Fibroblast of lung (primary cell): ENCODE measurements at regions not wholly inside any gene's neighbourhood (a gene's known extent, or its start where the extent isn't known, plus 50 kb on each side); places are given as distances from the start of the nearest gene placed in this dataset.
A peak's percentile ranks its signal among the peaks of the same experiment; 100 is the strongest.
"Not testable (repeated sequence)": the region's sequence is repeated elsewhere in the genome, so short reads cannot be mapped to it uniquely, and the experiment has no call there.

Experiments
- DNase-seq, 2 donors: peaks; one replicate each; pipeline versions ENCODE4 v3.0.0 to v3.0.0-alpha.2; 2010; ENCODE audit warnings: low read depth in 2 of 2
- H2AFZ ChIP-seq: 2 replicates; pipeline ENCODE4 v1.5.1; 2012; ENCODE audit warnings: low read length, control low read depth, inconsistent platforms
- H3K27ac ChIP-seq: 2 replicates; pipeline ENCODE4 v1.5.1; 2011; ENCODE audit warnings: low read length, control low read depth; ENCODE audit not compliant: insufficient read depth
- H3K27me3 ChIP-seq: 2 replicates; pipeline ENCODE4 v1.5.1; 2011; ENCODE audit warnings: mild to moderate bottlenecking, low read length; ENCODE audit not compliant: control insufficient read depth, insufficient read depth
- H3K36me3 ChIP-seq: 2 replicates; pipeline ENCODE4 v1.5.1; 2011; ENCODE audit warnings: low read length; ENCODE audit not compliant: control insufficient read depth, insufficient read depth
- H3K4me1 ChIP-seq: 2 replicates; pipeline ENCODE4 v1.5.1; 2011; ENCODE audit warnings: low read length; ENCODE audit not compliant: control insufficient read depth, insufficient read depth; ENCODE audit errors: extremely low read depth
- H3K4me2 ChIP-seq: 2 replicates; pipeline ENCODE4 v1.5.1; 2011; ENCODE audit warnings: low read length, control low read depth; ENCODE audit not compliant: insufficient read depth; ENCODE audit errors: extremely low read depth
- H3K4me3 ChIP-seq, 4 experiments: fragments of 200-600 bp in 1 of 4; sonication (generic) in 1 of 4; replicated peaks in 1 of 4; 2 replicates each; pipeline ENCODE4 v1.5.1; 2011 to 2016; ENCODE audit warnings: low read length in 4 of 4, low read depth in 3 of 4, mild to moderate bottlenecking in 3 of 4, control low read depth in 2 of 4, inconsistent platforms in 1 of 4, mixed read lengths in 1 of 4; ENCODE audit not compliant: insufficient read depth in 1 of 4; ENCODE audit errors: control extremely low read depth in 1 of 4
- H3K79me2 ChIP-seq: 2 replicates; pipeline ENCODE4 v1.5.1; 2012; ENCODE audit warnings: mild to moderate bottlenecking, low read length, inconsistent platforms; ENCODE audit not compliant: control insufficient read depth, insufficient read depth
- H3K9ac ChIP-seq: 2 replicates; pipeline ENCODE4 v1.5.1; 2011; ENCODE audit warnings: mild to moderate bottlenecking, low read length, control low read depth; ENCODE audit not compliant: insufficient read depth
- H3K9me3 ChIP-seq: 2 replicates; pipeline ENCODE4 v1.5.1; 2012; ENCODE audit warnings: low read depth, low read length; ENCODE audit not compliant: control insufficient read depth, insufficient read depth
- H4K20me1 ChIP-seq: 2 replicates; pipeline ENCODE4 v1.5.1; 2011; ENCODE audit warnings: low read length; ENCODE audit not compliant: control insufficient read depth, insufficient read depth; ENCODE audit errors: extremely low read depth
- EZH2 ChIP-seq: IDR thresholded peaks from 2 replicates; pipeline ENCODE4 v1.5.1; 2012; ENCODE audit warnings: low read length, control low read depth, mild to moderate bottlenecking; ENCODE audit errors: missing control alignments
- TF ChIP-seq, protein P1 (sequence below), 2 donors: IDR thresholded peaks in 1 of 2; conservative IDR thresholded peaks in 1 of 2; 1 replicate in 1 of 2; 2 replicates in 1 of 2; pipeline ENCODE4 v1.5.1; 2011 to 2012; ENCODE audit warnings: low read length in 2 of 2, control low read depth in 1 of 2, inconsistent platforms in 1 of 2, low read depth in 1 of 2, mild to moderate bottlenecking in 1 of 2

DNA sequence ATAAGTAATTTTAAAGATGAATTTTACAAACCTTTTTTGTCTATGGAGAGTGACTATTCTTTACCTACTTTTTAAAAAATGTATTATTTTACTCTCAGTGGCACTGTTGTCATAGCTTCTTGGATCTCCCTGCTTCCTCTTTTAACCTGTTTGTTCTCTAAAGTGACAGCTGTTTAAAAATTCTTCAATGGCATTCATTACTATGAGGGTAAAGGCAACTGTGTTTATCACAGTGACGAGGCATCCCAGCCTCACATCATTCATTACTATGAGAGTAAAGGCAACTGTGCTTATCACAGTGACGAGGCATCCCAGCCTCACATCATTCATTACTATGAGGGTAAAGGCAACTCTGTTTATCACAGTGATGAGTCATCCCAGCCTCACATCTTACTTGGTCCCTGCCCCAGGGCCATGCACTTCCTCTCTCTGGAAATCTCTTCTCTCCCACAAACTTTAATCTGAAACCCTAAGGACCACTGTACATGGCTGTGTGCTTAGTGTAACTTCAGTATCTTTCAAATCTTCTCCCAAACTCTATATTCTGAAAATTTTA is 101.7 kb upstream of the ZNF717 start:
- TF ChIP-seq, protein P1, sequence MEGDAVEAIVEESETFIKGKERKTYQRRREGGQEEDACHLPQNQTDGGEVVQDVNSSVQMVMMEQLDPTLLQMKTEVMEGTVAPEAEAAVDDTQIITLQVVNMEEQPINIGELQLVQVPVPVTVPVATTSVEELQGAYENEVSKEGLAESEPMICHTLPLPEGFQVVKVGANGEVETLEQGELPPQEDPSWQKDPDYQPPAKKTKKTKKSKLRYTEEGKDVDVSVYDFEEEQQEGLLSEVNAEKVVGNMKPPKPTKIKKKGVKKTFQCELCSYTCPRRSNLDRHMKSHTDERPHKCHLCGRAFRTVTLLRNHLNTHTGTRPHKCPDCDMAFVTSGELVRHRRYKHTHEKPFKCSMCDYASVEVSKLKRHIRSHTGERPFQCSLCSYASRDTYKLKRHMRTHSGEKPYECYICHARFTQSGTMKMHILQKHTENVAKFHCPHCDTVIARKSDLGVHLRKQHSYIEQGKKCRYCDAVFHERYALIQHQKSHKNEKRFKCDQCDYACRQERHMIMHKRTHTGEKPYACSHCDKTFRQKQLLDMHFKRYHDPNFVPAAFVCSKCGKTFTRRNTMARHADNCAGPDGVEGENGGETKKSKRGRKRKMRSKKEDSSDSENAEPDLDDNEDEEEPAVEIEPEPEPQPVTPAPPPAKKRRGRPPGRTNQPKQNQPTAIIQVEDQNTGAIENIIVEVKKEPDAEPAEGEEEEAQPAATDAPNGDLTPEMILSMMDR (conservative IDR thresholded peaks at IDR 0.05 in 1 of 2, IDR thresholded peaks at IDR 0.05 in 1 of 2; ENCODE audit: low read depth in 1 of 2, low read length in 2 of 2): no peak
- TF ChIP-seq EZH2: no peak
- H3K4me1 ChIP-seq: no peaks in the 10 kb centered on the region
- H3K9ac ChIP-seq: no peak overlapping the region
- no peaks in the 10 kb centered on the region for H3K79me2 ChIP-seq
- no peaks in the 10 kb centered on the region for H3K9me3 ChIP-seq
- H3K4me3 ChIP-seq: no peak overlapping the region
- no peak overlapping the region for H3K4me2 ChIP-seq
- no peak overlapping the region for H3K27ac ChIP-seq
- H3K36me3 ChIP-seq: no peaks in the 10 kb centered on the region
- H3K27me3 ChIP-seq: no peaks in the 10 kb centered on the region
- H4K20me1 ChIP-seq: no peaks in the 10 kb centered on the region
- DNase-seq: no peak
- no peak overlapping the region for H2AFZ ChIP-seq

DNA sequence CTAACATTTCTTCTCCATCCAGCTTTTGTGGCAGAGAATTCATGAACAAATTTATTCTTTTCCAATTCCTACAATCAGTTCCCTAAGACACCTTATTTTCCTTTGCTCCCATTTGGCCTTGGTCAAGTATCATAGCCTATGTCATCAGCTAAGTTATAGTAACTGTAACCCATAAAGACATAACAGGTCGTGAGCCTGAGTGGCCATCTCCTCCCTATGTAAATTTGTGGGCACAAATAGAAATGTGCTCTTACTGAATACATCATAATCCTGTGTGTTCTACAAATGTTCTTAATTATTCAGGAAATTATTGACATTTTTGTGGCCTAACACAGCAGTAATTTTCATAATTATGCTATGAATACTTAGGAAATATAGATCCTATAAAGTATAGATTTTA is 108.9 kb upstream of the ZNF717 start:
- no peak for DNase-seq
- H3K4me2 ChIP-seq: no peak overlapping the region
- TF ChIP-seq, protein P1 (conservative IDR thresholded peaks at IDR 0.05 in 1 of 2, IDR thresholded peaks at IDR 0.05 in 1 of 2; ENCODE audit: low read depth in 1 of 2, low read length in 2 of 2): no peak
- TF ChIP-seq EZH2: no peak
- H2AFZ ChIP-seq: no peak overlapping the region
- H3K9ac ChIP-seq: no peak overlapping the region
- H3K9me3 ChIP-seq: no peaks in the 10 kb centered on the region
- no peaks in the 10 kb centered on the region for H3K79me2 ChIP-seq
- H4K20me1 ChIP-seq: no peaks in the 10 kb centered on the region
- H3K27ac ChIP-seq: no peak overlapping the region
- no peaks in the 10 kb centered on the region for H3K36me3 ChIP-seq
- H3K4me1 ChIP-seq: no peaks in the 10 kb centered on the region
- H3K4me3 ChIP-seq: no peak overlapping the region
- no peaks in the 10 kb centered on the region for H3K27me3 ChIP-seq

DNA sequence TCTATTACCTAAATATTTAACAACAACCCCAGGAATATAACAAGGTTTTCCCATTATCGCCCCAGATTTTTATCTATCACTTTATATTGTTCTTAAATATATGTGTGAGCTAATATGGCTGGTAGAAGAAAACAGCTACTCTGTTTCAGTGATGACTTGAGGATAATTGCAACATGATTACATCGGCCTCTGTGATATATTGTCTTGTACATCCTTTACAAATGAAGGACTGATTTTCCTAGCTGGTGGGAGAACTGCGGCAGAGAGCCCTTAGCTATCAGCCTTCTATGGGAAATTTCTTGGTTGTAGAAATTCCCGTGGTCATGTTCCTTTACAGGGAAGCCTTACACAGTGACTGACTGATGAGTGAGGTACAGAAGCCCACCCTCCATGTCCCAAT is 110.9 kb upstream of the ZNF717 start:
- no peak overlapping the region for H3K4me2 ChIP-seq
- H4K20me1 ChIP-seq: no peaks in the 10 kb centered on the region
- no peaks in the 10 kb centered on the region for H3K27me3 ChIP-seq
- no peaks in the 10 kb centered on the region for H3K36me3 ChIP-seq
- no peaks in the 10 kb centered on the region for H3K79me2 ChIP-seq
- H2AFZ ChIP-seq: no peak overlapping the region
- H3K9me3 ChIP-seq: no peaks in the 10 kb centered on the region
- TF ChIP-seq EZH2: no peak
- TF ChIP-seq, protein P1 (conservative IDR thresholded peaks at IDR 0.05 in 1 of 2, IDR thresholded peaks at IDR 0.05 in 1 of 2; ENCODE audit: low read depth in 1 of 2, low read length in 2 of 2): no peak
- H3K4me1 ChIP-seq: no peaks in the 10 kb centered on the region
- no peak for DNase-seq
- no peak overlapping the region for H3K9ac ChIP-seq
- no peak overlapping the region for H3K4me3 ChIP-seq
- no peak overlapping the region for H3K27ac ChIP-seq

DNA sequence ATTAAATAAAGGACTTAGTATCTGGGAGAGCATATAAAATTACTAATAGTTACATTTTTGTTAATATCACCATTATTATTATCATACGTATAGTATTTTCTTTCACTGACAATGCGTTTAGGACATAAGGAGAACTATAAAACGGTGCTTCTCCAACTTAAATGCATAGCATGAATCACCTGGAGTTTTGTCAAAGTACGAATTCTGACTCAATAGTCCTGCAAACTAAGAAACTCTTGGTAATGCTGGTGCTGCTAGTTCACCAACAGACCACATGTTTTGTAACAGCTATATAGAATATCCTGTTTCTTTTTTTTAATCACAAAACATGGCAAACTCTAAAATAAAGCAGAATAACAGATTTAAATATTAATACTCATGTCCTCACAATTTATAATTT is 116.1 kb upstream of the ZNF717 start:
- H3K4me2 ChIP-seq, H4K20me1 ChIP-seq, H3K36me3 ChIP-seq, H3K79me2 ChIP-seq, H3K27ac ChIP-seq, H3K9ac ChIP-seq, H3K4me3 ChIP-seq, H3K9me3 ChIP-seq, H3K4me1 ChIP-seq, H2AFZ ChIP-seq, H3K27me3 ChIP-seq: not testable (repeated sequence)
- peak in 1 of 2 donors; percentile 9 for DNase-seq
